ENCODE measurements at regions not wholly inside any gene's neighbourhood (a gene's known extent, or its start where the extent isn't known, plus 50 kb on each side); places are given as distances from the start of the nearest gene placed in this dataset.

- TF ChIP-seq CTCF (conservative IDR thresholded peaks at IDR 0.05) (no peak), ZFX (IDR thresholded peaks at IDR 0.05) (no peak)
Measured at GRCh38 chr5:107294669-107295068, 376.1 kb downstream of the EFNA5 start.
